ENCODE measurements at regions not wholly inside any gene's neighbourhood (a gene's known extent, or its start where the extent isn't known, plus 50 kb on each side); places are given as distances from the start of the nearest gene placed in this dataset.

- DNase-seq (ENCODE audit: low read depth) = no peak
These were observed 217.2 kb upstream of the BOD1L1 start for GRCh38 chr4:13844740-13845139.

- DNase-seq (ENCODE audit: low read depth) = no peak
These were observed 222.3 kb upstream of the BOD1L1 start for GRCh38 chr4:13849778-13850177.

- peak; percentile 15 for DNase-seq (ENCODE audit: low read depth)
These were observed 223.8 kb upstream of the BOD1L1 start for GRCh38 chr4:13851085-13851940.

- no peak for DNase-seq (ENCODE audit: low read depth)
These were observed 224.9 kb upstream of the BOD1L1 start for GRCh38 chr4:13852411-13852810.

- no peak for DNase-seq (ENCODE audit: low read depth)
These were observed 228.9 kb upstream of the BOD1L1 start for GRCh38 chr4:13856387-13856786.

GRCh38 chr4:13857397-13857796 is 229.9 kb upstream of the BOD1L1 start:
- no peak for DNase-seq (ENCODE audit: low read depth)

GRCh38 chr4:13857800-13858199 is 230.3 kb upstream of the BOD1L1 start:
- DNase-seq (ENCODE audit: low read depth) = no peak

GRCh38 chr4:13859423-13859822 is 231.9 kb upstream of the BOD1L1 start:
- no peak for DNase-seq (ENCODE audit: low read depth)

- no peak for DNase-seq (ENCODE audit: low read depth)
These were observed 232.6 kb upstream of the BOD1L1 start for GRCh38 chr4:13860126-13860525.

GRCh38 chr4:13865871-13866669 is 238.5 kb upstream of the BOD1L1 start:
- DNase-seq (ENCODE audit: low read depth) = peak; percentile 20

GRCh38 chr4:13866881-13867280 is 239.4 kb upstream of the BOD1L1 start:
- DNase-seq (ENCODE audit: low read depth) = peak; percentile 24

- no peak for DNase-seq (ENCODE audit: low read depth)
These were observed 244.6 kb upstream of the BOD1L1 start for GRCh38 chr4:13872155-13872554.

- DNase-seq (ENCODE audit: low read depth) = no peak
These were observed 245.4 kb upstream of the BOD1L1 start for GRCh38 chr4:13872955-13873354.

GRCh38 chr4:13875181-13875580 is 247.7 kb upstream of the BOD1L1 start:
- no peak for DNase-seq (ENCODE audit: low read depth)

- DNase-seq (ENCODE audit: low read depth) = no peak
These were observed 248.6 kb upstream of the BOD1L1 start for GRCh38 chr4:13876131-13876530.

- DNase-seq (ENCODE audit: low read depth) = no peak
These were observed 249.4 kb upstream of the BOD1L1 start for GRCh38 chr4:13876940-13877339.

- no peak for DNase-seq (ENCODE audit: low read depth)
These were observed 250.1 kb upstream of the BOD1L1 start for GRCh38 chr4:13877626-13878025.

GRCh38 chr4:13881892-13882291 is 254.4 kb upstream of the BOD1L1 start:
- peak; percentile 68 for DNase-seq (ENCODE audit: low read depth)

- DNase-seq (ENCODE audit: low read depth) = no peak
These were observed 259.5 kb upstream of the BOD1L1 start for GRCh38 chr4:13887010-13887409.

GRCh38 chr4:13888112-13888511 is 260.6 kb upstream of the BOD1L1 start:
- DNase-seq (ENCODE audit: low read depth) = peak; percentile 81

GRCh38 chr4:13891544-13891939 is 264.0 kb upstream of the BOD1L1 start:
- DNase-seq (ENCODE audit: low read depth) = no peak

GRCh38 chr4:13892739-13893105 is 265.2 kb upstream of the BOD1L1 start:
- DNase-seq (ENCODE audit: low read depth) = peak; percentile 34

- DNase-seq (ENCODE audit: low read depth) = no peak
These were observed 265.7 kb upstream of the BOD1L1 start for GRCh38 chr4:13893211-13893610.
